NCI-H146 treated with DMSO at 0.1 percent for 48 hours (cell line): ENCODE measurements at regions not wholly inside any gene's neighbourhood (a gene's known extent, or its start where the extent isn't known, plus 50 kb on each side); places are given as distances from the start of the nearest gene placed in this dataset.

Experiments
- DNase-seq: peaks from one replicate; lab custom pipeline; 2025; ENCODE audit not compliant: unreplicated experiment; lab: John Stamatoyannopoulos, UW

DNA sequence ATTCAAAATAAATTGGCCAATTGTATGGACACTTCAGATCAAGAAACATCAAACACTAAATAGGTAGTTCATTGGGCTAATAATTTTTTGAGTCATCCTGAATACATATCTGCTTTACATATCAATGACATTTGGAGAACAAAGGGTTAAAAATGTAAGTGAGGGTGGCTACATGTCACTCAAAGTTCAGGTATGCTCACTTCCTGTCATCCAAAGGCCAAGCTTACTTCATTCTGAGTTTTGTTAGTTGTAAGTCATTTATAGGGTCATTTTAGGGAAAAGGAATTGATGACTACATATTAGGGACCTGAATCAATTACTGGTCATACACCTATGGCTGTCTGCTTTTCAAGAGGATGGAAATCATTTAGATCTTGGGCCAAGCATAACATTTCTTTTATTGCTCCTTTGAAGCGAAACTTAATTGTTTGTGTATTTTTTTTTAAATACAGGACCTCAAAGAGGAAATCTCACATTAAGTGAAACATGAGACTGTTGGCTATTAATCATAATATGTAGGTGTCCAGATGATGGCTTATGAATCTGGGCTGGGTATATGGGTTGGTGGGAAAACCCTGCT is 119.2 kb upstream of the LEF1 start:
- no peak for DNase-seq

DNA sequence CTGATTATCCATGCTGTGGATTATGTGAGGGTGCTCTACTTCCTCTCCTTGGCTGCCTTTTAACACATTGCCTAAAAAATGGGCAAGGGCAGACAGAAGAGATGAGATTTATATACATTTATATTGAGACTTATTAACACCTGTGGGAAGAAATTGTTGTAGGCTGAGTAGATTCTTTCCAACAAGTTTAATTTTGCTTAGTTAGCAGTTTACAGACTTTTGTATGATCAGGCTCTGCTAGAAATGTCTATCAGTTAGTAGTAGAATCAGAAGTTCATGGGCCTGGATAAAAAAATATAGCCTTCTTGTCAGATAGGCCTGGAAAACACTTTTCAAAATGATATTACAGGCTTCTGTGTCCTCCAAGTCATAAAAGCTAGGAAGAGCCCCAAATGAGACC is 111.3 kb upstream of the LEF1 start:
- DNase-seq: no peak

GRCh38 chr4:108276690-108277089 is 108.0 kb upstream of the LEF1 start:
- DNase-seq: no peak

DNA sequence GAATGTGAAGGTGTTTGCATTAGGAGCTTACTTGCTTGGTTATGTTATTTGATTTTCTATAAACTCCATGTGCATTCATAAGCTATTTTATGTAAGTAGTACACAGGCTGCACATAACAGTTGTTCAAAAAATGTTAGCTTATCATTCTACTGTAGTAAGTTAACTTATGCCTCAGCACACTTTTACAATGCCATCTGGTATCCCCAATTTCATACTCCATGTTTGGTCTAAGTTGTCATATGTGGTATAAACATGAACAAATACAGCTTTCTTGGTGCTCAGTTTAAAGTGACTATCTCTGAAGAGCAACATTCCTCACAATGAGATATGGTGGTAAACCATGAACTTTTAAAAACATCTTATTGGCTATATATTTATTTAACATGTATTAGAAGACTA is 104.3 kb upstream of the LEF1 start:
- no peak for DNase-seq

DNA sequence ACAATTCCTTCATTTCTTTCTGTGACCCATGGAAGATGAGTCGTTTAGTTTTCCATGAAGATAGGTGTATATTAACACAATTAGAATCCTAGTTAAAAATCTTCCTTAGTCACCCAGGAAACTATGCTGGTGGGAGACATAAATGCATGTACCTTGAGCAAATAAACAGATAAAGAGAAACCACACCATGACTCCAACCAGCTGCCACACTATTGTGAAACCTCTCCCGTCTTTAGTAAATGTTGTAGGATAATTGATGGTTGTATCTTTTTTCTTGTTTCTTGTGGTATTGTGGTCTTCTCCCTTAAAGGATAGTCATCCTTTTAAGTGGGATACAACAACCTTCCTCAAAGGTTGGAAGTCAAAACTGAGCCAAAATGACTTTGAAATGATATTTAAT is 103.8 kb upstream of the LEF1 start:
- no peak for DNase-seq

DNA sequence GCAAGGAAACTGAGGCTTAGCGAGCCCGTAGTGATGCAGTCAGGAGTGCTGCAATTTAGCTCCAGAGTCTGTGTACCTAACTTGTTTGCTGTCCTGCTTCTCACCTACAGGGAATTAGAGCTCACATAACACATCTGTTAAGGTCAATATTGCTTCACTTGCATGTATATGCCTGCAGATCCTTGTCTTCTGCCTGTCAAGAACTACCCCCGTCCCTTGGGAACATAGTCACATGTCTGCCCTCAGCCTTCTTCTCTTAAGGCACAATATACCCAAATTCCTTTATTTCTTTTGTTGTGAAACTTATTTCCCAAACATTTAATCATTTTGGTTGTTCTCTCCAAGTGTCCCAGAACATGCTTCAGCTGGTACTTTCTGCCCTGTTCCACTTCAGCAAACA is 103.3 kb upstream of the LEF1 start:
- no peak for DNase-seq

DNA sequence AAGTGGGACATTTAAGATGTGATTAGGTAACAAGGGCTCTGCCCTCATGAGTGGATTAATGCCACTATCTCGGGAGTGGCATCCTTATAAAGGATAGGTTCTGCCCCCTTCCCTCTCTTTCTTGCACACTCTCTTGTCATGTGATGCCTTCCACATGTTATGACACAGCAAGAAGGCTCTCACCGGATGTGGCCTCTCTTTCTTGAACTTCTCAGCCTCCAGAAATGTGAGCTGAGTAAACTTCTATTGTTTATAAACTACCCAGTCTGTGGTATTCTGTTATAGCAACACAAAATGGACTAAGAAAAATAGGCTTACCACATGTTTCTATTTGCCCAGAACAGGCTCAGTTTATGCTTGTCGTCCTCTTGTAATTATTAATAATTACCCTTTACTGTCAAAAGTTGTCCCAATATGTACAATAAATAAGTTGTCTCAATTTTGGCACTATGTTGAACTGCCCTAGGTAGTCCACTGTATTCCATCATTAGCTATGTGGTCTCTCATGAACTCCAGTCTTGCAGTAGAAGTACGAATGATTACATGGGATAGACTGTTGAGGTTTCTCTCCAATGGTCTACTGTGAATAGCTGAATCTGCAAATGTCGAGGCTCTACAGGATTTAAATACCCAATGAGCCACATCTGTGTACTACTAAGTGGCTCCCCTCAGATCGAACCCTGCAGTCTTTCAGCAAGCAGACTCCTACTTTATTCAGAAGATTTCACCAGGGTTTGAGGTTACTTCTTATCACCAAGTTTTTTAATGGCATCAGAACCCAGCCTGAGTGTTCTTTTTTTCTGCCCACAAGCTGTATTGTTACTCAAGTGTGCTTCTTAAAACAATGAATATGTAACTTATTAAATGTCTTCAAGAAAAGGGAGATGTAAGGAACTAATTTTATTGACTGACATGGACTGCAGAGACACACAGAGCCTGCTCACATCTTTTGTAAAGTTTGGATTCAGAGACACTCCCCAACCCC is 102.0 kb upstream of the LEF1 start:
- DNase-seq: no peak

GRCh38 chr4:108264693-108265092 is 96.0 kb upstream of the LEF1 start:
- DNase-seq: no peak

DNA sequence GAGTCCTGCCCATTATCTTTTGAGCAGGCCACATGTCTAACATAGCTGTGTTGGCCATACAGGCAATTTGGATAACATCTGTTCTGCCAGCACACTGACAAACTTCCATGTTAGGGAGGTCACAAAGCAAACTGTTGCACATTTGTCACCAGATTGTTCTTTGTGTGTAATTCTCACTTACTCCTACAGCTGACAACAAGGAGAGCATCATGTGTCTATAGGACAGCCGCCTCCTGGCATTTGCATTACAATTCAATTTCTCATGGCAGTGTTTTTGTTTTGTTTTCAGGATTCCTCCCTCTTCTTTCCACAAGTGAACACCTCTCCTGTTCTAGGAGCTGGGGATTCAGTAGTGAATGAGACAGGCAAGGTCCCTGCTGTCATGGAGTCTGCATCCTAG is 94.3 kb upstream of the LEF1 start:
- DNase-seq: no peak

DNA sequence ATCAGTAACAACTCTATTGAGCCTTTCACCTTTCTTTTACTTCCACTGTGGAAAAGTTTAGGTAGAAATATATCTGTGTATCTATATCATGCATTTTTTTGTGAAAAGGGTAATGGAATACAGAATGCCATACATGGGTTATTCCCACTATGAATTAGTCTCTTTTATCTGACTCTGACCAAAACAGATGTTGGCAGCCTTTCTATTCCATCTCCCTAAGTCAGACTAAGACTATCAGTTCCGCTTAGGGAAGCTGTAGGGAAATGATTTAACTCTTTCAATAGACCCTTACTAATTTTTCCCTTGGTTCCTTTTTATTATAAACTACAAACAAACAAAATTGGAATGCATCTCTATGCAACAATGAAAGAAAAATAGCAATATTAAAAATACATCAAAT is 92.3 kb upstream of the LEF1 start:
- DNase-seq: no peak

DNA sequence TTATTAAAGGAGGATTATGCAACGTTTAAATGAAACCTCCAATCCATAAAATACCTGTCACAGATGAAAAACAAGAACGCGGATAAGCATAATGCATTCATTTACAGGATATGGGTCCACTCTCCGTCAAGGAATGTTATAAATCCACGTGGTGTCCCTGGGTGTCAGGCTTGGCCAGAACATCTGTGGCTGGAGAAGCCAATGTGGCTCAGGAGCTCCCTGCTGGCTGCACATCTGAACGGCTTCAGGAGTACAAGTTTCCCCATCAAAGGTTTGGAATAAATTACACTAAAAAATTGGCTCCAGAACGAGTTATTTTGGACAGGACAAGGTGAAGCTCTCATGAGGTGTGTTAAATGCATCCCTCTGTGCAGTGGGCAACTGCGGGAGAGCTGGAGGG is 87.8 kb upstream of the LEF1 start:
- DNase-seq: no peak

- DNase-seq: no peak
Measured at GRCh38 chr4:108255203-108255747, 86.5 kb upstream of the LEF1 start.

- DNase-seq: no peak
Measured at GRCh38 chr4:108249397-108249796, 80.7 kb upstream of the LEF1 start.

DNA sequence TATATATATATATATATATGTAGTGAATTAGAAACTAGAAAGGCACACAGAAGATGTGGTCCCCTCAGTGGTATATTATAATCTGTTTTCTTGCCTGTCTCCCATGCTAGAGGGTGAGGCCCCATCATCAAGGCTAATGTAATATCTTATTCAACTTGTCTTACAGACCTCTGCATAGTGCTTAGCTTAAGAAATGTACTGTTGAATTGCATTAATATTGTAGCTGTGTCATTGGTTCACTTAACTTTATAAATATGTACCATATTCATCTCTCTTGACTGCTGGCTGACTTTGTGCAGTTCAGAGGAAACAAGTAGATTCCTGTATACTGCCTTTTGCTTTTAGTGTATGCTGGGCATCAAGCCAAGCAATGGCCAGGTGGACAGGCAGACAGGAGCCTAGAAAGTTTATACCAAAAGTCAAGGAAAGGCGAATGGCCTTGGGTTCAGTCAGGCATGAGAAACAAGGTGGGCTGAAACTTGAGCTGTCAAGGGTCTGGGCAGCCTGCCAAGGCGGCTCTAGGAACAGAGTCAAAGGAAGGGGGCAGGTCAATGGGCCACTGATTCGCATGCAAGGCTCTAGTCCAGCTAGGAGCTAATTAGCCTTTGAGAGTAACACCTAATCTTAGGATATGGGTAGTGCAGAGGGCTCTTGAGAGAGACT is 78.8 kb upstream of the LEF1 start:
- DNase-seq: no peak

DNA sequence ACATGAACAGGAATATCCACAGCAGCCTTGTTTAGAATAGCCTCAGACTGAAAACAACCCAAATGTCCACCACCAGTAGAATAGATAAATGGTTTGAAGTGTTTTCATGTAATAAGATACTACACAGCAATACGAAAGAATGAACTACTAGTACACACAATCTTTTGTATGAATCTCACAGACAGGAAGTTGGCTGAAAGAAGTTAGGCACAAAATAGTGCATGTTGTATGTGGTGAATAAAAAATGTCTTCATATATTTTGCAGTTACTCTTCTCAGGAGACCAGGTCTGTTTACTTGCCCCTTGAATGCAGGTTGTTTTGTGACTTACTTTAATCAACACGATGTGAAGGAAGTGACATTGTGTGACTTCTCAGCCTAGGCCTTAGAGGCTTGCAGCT is 75.9 kb upstream of the LEF1 start:
- DNase-seq: no peak

DNA sequence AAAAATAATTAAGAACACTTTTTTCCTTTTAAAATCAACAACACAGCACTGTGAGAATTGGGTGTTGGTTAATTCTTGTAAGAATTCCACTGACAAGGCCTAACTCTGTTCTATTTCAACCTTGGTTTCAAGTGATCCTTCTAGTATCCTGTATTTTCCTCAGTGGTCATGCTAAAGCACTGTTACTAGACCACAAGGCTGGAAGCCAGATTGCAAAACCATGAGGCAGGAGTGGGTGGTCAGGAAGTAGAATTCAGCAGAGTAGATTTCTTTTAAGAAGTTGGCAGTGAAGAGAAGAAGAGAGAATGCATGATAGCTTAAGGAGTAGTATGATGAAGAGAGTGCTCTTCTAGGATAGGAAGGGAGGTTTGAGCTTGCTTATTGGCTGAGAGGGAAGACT is 71.6 kb upstream of the LEF1 start:
- DNase-seq: no peak

GRCh38 chr4:108237693-108238092 is 69.0 kb upstream of the LEF1 start:
- no peak for DNase-seq

GRCh38 chr4:108236264-108236663 is 67.5 kb upstream of the LEF1 start:
- no peak for DNase-seq

DNA sequence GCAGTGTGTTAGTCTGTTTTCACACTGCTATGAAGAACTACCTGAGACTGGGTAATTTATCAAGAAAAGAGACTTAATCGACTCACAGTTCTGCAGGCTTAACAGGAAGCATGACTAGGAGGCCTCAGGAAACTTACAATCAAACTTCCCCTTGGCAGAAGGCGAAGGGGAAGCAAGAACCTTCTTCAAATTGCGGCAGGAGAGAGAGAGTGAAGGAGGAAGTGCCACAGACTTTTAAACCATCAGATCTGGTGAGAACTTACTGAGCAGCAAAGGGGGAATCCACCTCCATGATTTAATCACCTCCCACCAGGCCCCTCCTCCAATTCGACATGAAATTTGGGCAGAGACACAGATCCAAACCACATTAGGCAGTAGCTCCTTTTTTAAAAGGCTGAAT is 59.2 kb upstream of the LEF1 start:
- DNase-seq: no peak

DNA sequence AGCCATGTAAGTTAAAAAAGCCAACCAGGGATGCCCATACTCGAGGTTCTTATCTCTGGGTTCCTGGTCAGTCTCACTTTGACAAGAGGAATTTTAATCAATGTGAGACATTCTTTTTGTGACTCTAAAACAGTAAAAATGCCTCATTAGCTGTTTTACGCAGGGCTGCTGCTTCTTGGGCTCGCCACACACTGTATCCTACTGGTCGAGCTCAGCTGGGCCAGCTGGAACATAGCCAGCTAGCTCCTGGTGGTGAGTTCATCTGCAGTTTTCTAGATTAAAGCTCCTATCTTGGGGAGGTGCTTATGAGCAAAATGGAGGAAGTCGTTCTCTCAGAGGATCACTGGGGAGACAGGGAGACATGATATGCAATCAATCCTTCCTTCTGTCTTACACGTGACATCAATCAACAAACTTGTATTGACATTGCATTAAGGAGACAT is 55.9 kb upstream of the LEF1 start:
- no peak for DNase-seq

- DNase-seq: no peak
Measured at GRCh38 chr4:108223313-108223712, 54.6 kb upstream of the LEF1 start.

- DNase-seq: no peak
Measured at GRCh38 chr4:108219998-108220397, 51.3 kb upstream of the LEF1 start.
